CD4-positive, alpha-beta T cell treated with Interleukin-15 for 4 hours (primary cell): ENCODE measurements at regions not wholly inside any gene's neighbourhood (a gene's known extent, or its start where the extent isn't known, plus 50 kb on each side); places are given as distances from the start of the nearest gene placed in this dataset.
A peak's percentile ranks its signal among the peaks of the same experiment; 100 is the strongest.
"Not testable (repeated sequence)": the region's sequence is repeated elsewhere in the genome, so short reads cannot be mapped to it uniquely, and the experiment has no call there.

Source experiments
- DNase-seq: peaks from one replicate; pipeline ENCODE4 v3.0.0-alpha.2; 2020; ENCODE audit warnings: low spot score

- not testable (repeated sequence) for DNase-seq
Measured at GRCh38 chr4:3926969-3927755, 161.0 kb downstream of the ADRA2C start.

GRCh38 chr4:3929431-3929830, 163.2 kb downstream of the ADRA2C start:
- DNase-seq = not testable (repeated sequence)

- DNase-seq = not testable (repeated sequence)
Measured at GRCh38 chr4:3932734-3933133, 166.5 kb downstream of the ADRA2C start.

GRCh38 chr4:3935406-3935805, 169.2 kb downstream of the ADRA2C start:
- DNase-seq = not testable (repeated sequence)

- no peak for DNase-seq
Measured at GRCh38 chr4:3936184-3936583, 170.0 kb downstream of the ADRA2C start.

GRCh38 chr4:3937849-3938562, 171.8 kb downstream of the ADRA2C start:
- DNase-seq = not testable (repeated sequence)

GRCh38 chr4:3938676-3939075, 172.5 kb downstream of the ADRA2C start:
- DNase-seq = not testable (repeated sequence)

GRCh38 chr4:3939954-3940591, 173.9 kb downstream of the ADRA2C start:
- not testable (repeated sequence) for DNase-seq

- not testable (repeated sequence) for DNase-seq
Measured at GRCh38 chr4:3941735-3942522, 175.7 kb downstream of the ADRA2C start.

GRCh38 chr4:3942569-3942971, 176.4 kb downstream of the ADRA2C start:
- DNase-seq = peak; percentile 62

- DNase-seq = not testable (repeated sequence)
Measured at GRCh38 chr4:3943051-3943450, 176.9 kb downstream of the ADRA2C start.

GRCh38 chr4:3945511-3946290, 179.5 kb downstream of the ADRA2C start:
- no peak for DNase-seq

GRCh38 chr4:3946553-3946952, 180.4 kb downstream of the ADRA2C start:
- not testable (repeated sequence) for DNase-seq

- DNase-seq = not testable (repeated sequence)
Measured at GRCh38 chr4:3947761-3948160, 181.6 kb downstream of the ADRA2C start.

- not testable (repeated sequence) for DNase-seq
Measured at GRCh38 chr4:3948210-3948609, 182.0 kb downstream of the ADRA2C start.

GRCh38 chr4:3949916-3950315, 183.7 kb downstream of the ADRA2C start:
- not testable (repeated sequence) for DNase-seq

GRCh38 chr4:3952443-3953139, 186.4 kb downstream of the ADRA2C start:
- DNase-seq = not testable (repeated sequence)

GRCh38 chr4:3953140-3953489, 186.9 kb downstream of the ADRA2C start:
- not testable (repeated sequence) for DNase-seq

- DNase-seq = peak; percentile 67
Measured at GRCh38 chr4:3954540-3955320, 188.5 kb downstream of the ADRA2C start.
